Stimulated activated naive CD8-positive, alpha-beta T cell treated with anti-CD3 and anti-CD28 coated beads, Interleukin-15, amount 100 ng/mL, for 72 hours (primary cell): ENCODE measurements at regions not wholly inside any gene's neighbourhood (a gene's known extent, or its start where the extent isn't known, plus 50 kb on each side); places are given as distances from the start of the nearest gene placed in this dataset.
A peak's percentile ranks its signal among the peaks of the same experiment; 100 is the strongest.
"Not testable (repeated sequence)": the region's sequence is repeated elsewhere in the genome, so short reads cannot be mapped to it uniquely, and the experiment has no call there.

Source experiments
- ATAC-seq: fragments of 150-1000 bp; cut with Tn5 transposase; 2 replicates; pipeline ENCODE4 v1.10.0; 2021; ENCODE audit warnings: mild to moderate bottlenecking, moderate library complexity
- DNase-seq, 2 donors: peaks; one replicate each; pipeline ENCODE4 v3.0.0; 2021 to 2022
- H3K27ac Mint-ChIP-seq, 2 donors: one replicate each; pipeline ENCODE4 v1.8.0; 2022; ENCODE audit warnings: mild to moderate bottlenecking in 2 of 2, mixed read lengths in 2 of 2, moderate library complexity in 2 of 2
- H3K27me3 Mint-ChIP-seq: one replicate; pipeline ENCODE4 v1.8.0; 2022; ENCODE audit warnings: mixed read lengths
- H3K4me1 Mint-ChIP-seq: one replicate; pipeline ENCODE4 v1.8.0; 2022; ENCODE audit warnings: mild to moderate bottlenecking, mixed read lengths
- H3K4me3 Mint-ChIP-seq, 2 donors: one replicate each; pipeline ENCODE4 v1.8.0; 2022; ENCODE audit warnings: mild to moderate bottlenecking in 2 of 2, mixed read lengths in 2 of 2, moderate library complexity in 1 of 2
- H3K9me3 Mint-ChIP-seq, 2 donors: one replicate each; pipeline ENCODE4 v1.8.0; 2022; ENCODE audit warnings: mixed read lengths in 2 of 2

GRCh38 chr3:64803469-64803868 is 115.7 kb upstream of the ADAMTS9 start:
- no peak overlapping the region for H3K27ac Mint-ChIP-seq
- H3K4me3 Mint-ChIP-seq = no peak overlapping the region
- DNase-seq (no peak), ATAC-seq (no peak)
- H3K9me3 Mint-ChIP-seq = peaks cover 0 to 4% of the 10 kb centered on the region in 2 donors
- no peaks in the 10 kb centered on the region for H3K4me1 Mint-ChIP-seq
- no peaks in the 10 kb centered on the region for H3K27me3 Mint-ChIP-seq

- no peak overlapping the region for H3K27ac Mint-ChIP-seq
These were observed 114.7 kb upstream of the ADAMTS9 start for GRCh38 chr3:64802460-64802859.

GRCh38 chr3:64801856-64802255 is 114.1 kb upstream of the ADAMTS9 start:
- ATAC-seq (no peak), DNase-seq (no peak)
- no peaks in the 10 kb centered on the region for H3K4me1 Mint-ChIP-seq
- H3K27me3 Mint-ChIP-seq = no peaks in the 10 kb centered on the region
- H3K27ac Mint-ChIP-seq = no peak overlapping the region
- H3K9me3 Mint-ChIP-seq = peaks cover 0 to 4% of the 10 kb centered on the region in 2 donors
- H3K4me3 Mint-ChIP-seq = no peak overlapping the region

More at GRCh38 chr3:64802460-64802859, 114.7 kb upstream of the ADAMTS9 start:
- ATAC-seq (no peak), DNase-seq (no peak)
- no peak overlapping the region for H3K4me3 Mint-ChIP-seq
- peaks cover 0 to 4% of the 10 kb centered on the region in 2 donors for H3K9me3 Mint-ChIP-seq
- no peaks in the 10 kb centered on the region for H3K4me1 Mint-ChIP-seq
- H3K27me3 Mint-ChIP-seq = no peaks in the 10 kb centered on the region

- no peaks in the 10 kb centered on the region for H3K9me3 Mint-ChIP-seq
- no peaks in the 10 kb centered on the region for H3K4me1 Mint-ChIP-seq
- no peaks in the 10 kb centered on the region for H3K27me3 Mint-ChIP-seq
- no peak overlapping the region for H3K4me3 Mint-ChIP-seq
- H3K27ac Mint-ChIP-seq = no peak overlapping the region
- ATAC-seq (no peak), DNase-seq (no peak)
These were observed 111.8 kb upstream of the ADAMTS9 start for GRCh38 chr3:64799606-64800005.

- no peaks in the 10 kb centered on the region for H3K4me1 Mint-ChIP-seq
- DNase-seq (no peak), ATAC-seq (no peak)
- H3K27me3 Mint-ChIP-seq = no peaks in the 10 kb centered on the region
- H3K9me3 Mint-ChIP-seq = no peaks in the 10 kb centered on the region
- H3K4me3 Mint-ChIP-seq = no peak overlapping the region
- H3K27ac Mint-ChIP-seq = no peak overlapping the region
These were observed 110.5 kb upstream of the ADAMTS9 start for GRCh38 chr3:64798316-64798715.

- DNase-seq (no peak), ATAC-seq (no peak)
- Mint-ChIP-seq H3K4me3 (no peak overlapping the region), H3K27ac (no peak overlapping the region), H3K27me3 (no peaks in the 10 kb centered on the region), H3K9me3 (no peaks in the 10 kb centered on the region), H3K4me1 (no peaks in the 10 kb centered on the region)
These were observed 109.0 kb upstream of the ADAMTS9 start for GRCh38 chr3:64796607-64797399.

GRCh38 chr3:64792445-64792844 is 104.6 kb upstream of the ADAMTS9 start:
- Mint-ChIP-seq H3K27ac (no peak overlapping the region), H3K27me3 (no peaks in the 10 kb centered on the region), H3K4me1 (no peaks in the 10 kb centered on the region), H3K4me3 (no peak overlapping the region), H3K9me3 (peaks cover 0 to 7% of the 10 kb centered on the region in 2 donors)
- DNase-seq (no peak), ATAC-seq (no peak)

- H3K27ac Mint-ChIP-seq = no peak overlapping the region
These were observed 101.3 kb upstream of the ADAMTS9 start for GRCh38 chr3:64789111-64789510.

GRCh38 chr3:64783200-64783599 is 95.4 kb upstream of the ADAMTS9 start:
- ATAC-seq (no peak), DNase-seq (no peak)
- H3K4me1 Mint-ChIP-seq = no peaks in the 10 kb centered on the region
- H3K27ac Mint-ChIP-seq = no peak overlapping the region
- peaks cover 20 to 25% of the 10 kb centered on the region in 2 donors for H3K9me3 Mint-ChIP-seq
- H3K27me3 Mint-ChIP-seq = no peaks in the 10 kb centered on the region
- H3K4me3 Mint-ChIP-seq = no peak overlapping the region

More at GRCh38 chr3:64789111-64789510, 101.3 kb upstream of the ADAMTS9 start:
- H3K27me3 Mint-ChIP-seq = no peaks in the 10 kb centered on the region
- DNase-seq (no peak), ATAC-seq (no peak)
- no peak overlapping the region for H3K4me3 Mint-ChIP-seq
- H3K4me1 Mint-ChIP-seq = no peaks in the 10 kb centered on the region
- H3K9me3 Mint-ChIP-seq = peaks cover 0 to 7% of the 10 kb centered on the region in 2 donors

- not testable (repeated sequence) for H3K27ac Mint-ChIP-seq, ATAC-seq
- peaks cover 26 to 33% of the 10 kb centered on the region in 2 donors for H3K9me3 Mint-ChIP-seq
These were observed 93.1 kb upstream of the ADAMTS9 start for GRCh38 chr3:64780923-64781322.

GRCh38 chr3:64773137-64773536 is 85.3 kb upstream of the ADAMTS9 start:
- Mint-ChIP-seq H3K27me3 (no peaks in the 10 kb centered on the region), H3K4me1 (no peaks in the 10 kb centered on the region), H3K9me3 (peaks cover 5 to 12% of the 10 kb centered on the region in 2 donors), H3K4me3 (no peak overlapping the region), H3K27ac (no peak overlapping the region)
- DNase-seq (no peak), ATAC-seq (no peak)

More at GRCh38 chr3:64780923-64781322, 93.1 kb upstream of the ADAMTS9 start:
- H3K4me3 Mint-ChIP-seq, DNase-seq, H3K4me1 Mint-ChIP-seq, H3K27me3 Mint-ChIP-seq: not testable (repeated sequence)

- Mint-ChIP-seq H3K27ac (no peak overlapping the region), H3K9me3 (peaks cover 0 to 12% of the 10 kb centered on the region in 2 donors), H3K27me3 (no peaks in the 10 kb centered on the region), H3K4me1 (no peaks in the 10 kb centered on the region), H3K4me3 (no peak overlapping the region)
- ATAC-seq (no peak), DNase-seq (no peak)
These were observed 78.6 kb upstream of the ADAMTS9 start for GRCh38 chr3:64766440-64766839.

- H3K4me3 Mint-ChIP-seq = no peak overlapping the region
- no peak overlapping the region for H3K27ac Mint-ChIP-seq
- H3K9me3 Mint-ChIP-seq = peaks cover 0 to 15% of the 10 kb centered on the region in 2 donors
- no peaks in the 10 kb centered on the region for H3K27me3 Mint-ChIP-seq
- DNase-seq = no peak
- no peaks in the 10 kb centered on the region for H3K4me1 Mint-ChIP-seq
- no peak for ATAC-seq
These were observed 78.1 kb upstream of the ADAMTS9 start for GRCh38 chr3:64765947-64766346.

GRCh38 chr3:64764386-64764929 is 76.7 kb upstream of the ADAMTS9 start:
- Mint-ChIP-seq H3K4me3 (no peak overlapping the region), H3K4me1 (no peaks in the 10 kb centered on the region), H3K27me3 (no peaks in the 10 kb centered on the region), H3K9me3 (peaks cover 0 to 15% of the 10 kb centered on the region in 2 donors), H3K27ac (no peak overlapping the region)
- no peak for DNase-seq
- no peak for ATAC-seq

- Mint-ChIP-seq H3K27ac (no peak overlapping the region), H3K27me3 (no peaks in the 10 kb centered on the region), H3K4me1 (no peaks in the 10 kb centered on the region), H3K9me3 (peaks cover 0 to 15% of the 10 kb centered on the region in 2 donors), H3K4me3 (no peak overlapping the region)
- DNase-seq = no peak
- ATAC-seq = no peak
These were observed 76.2 kb upstream of the ADAMTS9 start for GRCh38 chr3:64763980-64764379.

GRCh38 chr3:64761729-64762128 is 73.9 kb upstream of the ADAMTS9 start:
- no peak for ATAC-seq
- DNase-seq = no peak
- Mint-ChIP-seq H3K9me3 (peaks cover 0 to 15% of the 10 kb centered on the region in 2 donors), H3K4me3 (no peak overlapping the region), H3K27ac (peak overlapping the region in 1 of 2 donors; percentile 28), H3K4me1 (no peaks in the 10 kb centered on the region), H3K27me3 (no peaks in the 10 kb centered on the region)
